Retinal pigment epithelial cell (primary cell): ENCODE measurements at regions not wholly inside any gene's neighbourhood (a gene's known extent, or its start where the extent isn't known, plus 50 kb on each side); places are given as distances from the start of the nearest gene placed in this dataset.
"Not testable (repeated sequence)": the region's sequence is repeated elsewhere in the genome, so short reads cannot be mapped to it uniquely, and the experiment has no call there.

Experiments used
- DNase-seq: peaks from one replicate; pipeline ENCODE4 v3.0.0-alpha.2; 2010; ENCODE audit warnings: low read depth
- H3K4me3 ChIP-seq: 2 replicates; pipeline ENCODE4 v1.5.1; 2011; ENCODE audit warnings: mild to moderate bottlenecking, low read length, control low read depth, moderate library complexity
- CTCF ChIP-seq: conservative IDR thresholded peaks from 2 replicates; pipeline ENCODE4 v1.5.1; 2011; ENCODE audit warnings: low read depth, low read length, control low read depth, inconsistent platforms

GRCh38 chr6:130629640-130630039, 197.6 kb upstream of the SMLR1 start:
- no peak for TF ChIP-seq CTCF
- DNase-seq = no peak
- H3K4me3 ChIP-seq = no peak overlapping the region

- no peak overlapping the region for H3K4me3 ChIP-seq
- DNase-seq = no peak
- no peak for TF ChIP-seq CTCF
Measured at GRCh38 chr6:130632277-130632676, 194.9 kb upstream of the SMLR1 start.

GRCh38 chr6:130632897-130633296, 194.3 kb upstream of the SMLR1 start:
- no peak overlapping the region for H3K4me3 ChIP-seq
- no peak for TF ChIP-seq CTCF
- DNase-seq = no peak

GRCh38 chr6:130643361-130643760, 183.8 kb upstream of the SMLR1 start:
- TF ChIP-seq CTCF = no peak
- H3K4me3 ChIP-seq = no peak overlapping the region
- no peak for DNase-seq

- no peak for DNase-seq
- no peak for TF ChIP-seq CTCF
- H3K4me3 ChIP-seq = no peak overlapping the region
Measured at GRCh38 chr6:130644175-130644574, 183.0 kb upstream of the SMLR1 start.

- H3K4me3 ChIP-seq, DNase-seq: not testable (repeated sequence)
Measured at GRCh38 chr6:130644769-130645168, 182.4 kb upstream of the SMLR1 start.

- no peak overlapping the region for H3K4me3 ChIP-seq
- DNase-seq = no peak
- TF ChIP-seq CTCF = no peak
Measured at GRCh38 chr6:130647246-130647645, 180.0 kb upstream of the SMLR1 start.

GRCh38 chr6:130655586-130655985, 171.6 kb upstream of the SMLR1 start:
- no peak for DNase-seq
- no peak overlapping the region for H3K4me3 ChIP-seq
- no peak for TF ChIP-seq CTCF
